ENCODE measurements at regions not wholly inside any gene's neighbourhood (a gene's known extent, or its start where the extent isn't known, plus 50 kb on each side); places are given as distances from the start of the nearest gene placed in this dataset.

GRCh38 chr13:87889254-87889653, 218.1 kb downstream of the SLITRK5 start:
- TF ChIP-seq, protein P1, sequence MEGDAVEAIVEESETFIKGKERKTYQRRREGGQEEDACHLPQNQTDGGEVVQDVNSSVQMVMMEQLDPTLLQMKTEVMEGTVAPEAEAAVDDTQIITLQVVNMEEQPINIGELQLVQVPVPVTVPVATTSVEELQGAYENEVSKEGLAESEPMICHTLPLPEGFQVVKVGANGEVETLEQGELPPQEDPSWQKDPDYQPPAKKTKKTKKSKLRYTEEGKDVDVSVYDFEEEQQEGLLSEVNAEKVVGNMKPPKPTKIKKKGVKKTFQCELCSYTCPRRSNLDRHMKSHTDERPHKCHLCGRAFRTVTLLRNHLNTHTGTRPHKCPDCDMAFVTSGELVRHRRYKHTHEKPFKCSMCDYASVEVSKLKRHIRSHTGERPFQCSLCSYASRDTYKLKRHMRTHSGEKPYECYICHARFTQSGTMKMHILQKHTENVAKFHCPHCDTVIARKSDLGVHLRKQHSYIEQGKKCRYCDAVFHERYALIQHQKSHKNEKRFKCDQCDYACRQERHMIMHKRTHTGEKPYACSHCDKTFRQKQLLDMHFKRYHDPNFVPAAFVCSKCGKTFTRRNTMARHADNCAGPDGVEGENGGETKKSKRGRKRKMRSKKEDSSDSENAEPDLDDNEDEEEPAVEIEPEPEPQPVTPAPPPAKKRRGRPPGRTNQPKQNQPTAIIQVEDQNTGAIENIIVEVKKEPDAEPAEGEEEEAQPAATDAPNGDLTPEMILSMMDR (IDR thresholded peaks at IDR 0.05): no peak
- no peak for TF ChIP-seq POLR2A (IDR thresholded peaks at IDR 0.05)

All from esophagus squamous epithelium (tissue), 4 donors.